GM12872 (cell line): ENCODE measurements at regions not wholly inside any gene's neighbourhood (a gene's known extent, or its start where the extent isn't known, plus 50 kb on each side); places are given as distances from the start of the nearest gene placed in this dataset.

Experiments
- CTCF ChIP-seq: IDR thresholded peaks from 3 replicates; pipeline ENCODE4 v1.5.1; 2011; ENCODE audit warnings: low read depth, mild to moderate bottlenecking, low read length, moderate library complexity; ENCODE audit not compliant: insufficient read depth

GRCh38 chr16:62462971-62463370, 426.7 kb upstream of the CDH8 start:
- no peak for TF ChIP-seq CTCF

GRCh38 chr16:62450291-62450690, 414.1 kb upstream of the CDH8 start:
- TF ChIP-seq CTCF = no peak

GRCh38 chr16:62445909-62446308, 409.7 kb upstream of the CDH8 start:
- no peak for TF ChIP-seq CTCF

- no peak for TF ChIP-seq CTCF
Measured at GRCh38 chr16:62424206-62424605, 388.0 kb upstream of the CDH8 start.

GRCh38 chr16:62408760-62409159, 372.5 kb upstream of the CDH8 start:
- no peak for TF ChIP-seq CTCF

- no peak for TF ChIP-seq CTCF
Measured at GRCh38 chr16:62406387-62406786, 370.1 kb upstream of the CDH8 start.

- no peak for TF ChIP-seq CTCF
Measured at GRCh38 chr16:62404842-62405611, 368.8 kb upstream of the CDH8 start.
